Keratinocyte (primary cell): ENCODE measurements at regions not wholly inside any gene's neighbourhood (a gene's known extent, or its start where the extent isn't known, plus 50 kb on each side); places are given as distances from the start of the nearest gene placed in this dataset.

Experiments
- DNase-seq: peaks from one replicate; pipeline ENCODE4 v3.0.0-alpha.2; 2011; ENCODE audit warnings: low read depth, missing footprints, low spot score
- FAIRE-seq: peaks from 2 replicates; lab custom pipeline; 2011; peaks lifted over from hg19 to GRCh38; lab: Jason Lieb, UNC
- H2AFZ ChIP-seq: 2 replicates; pipeline ENCODE4 v1.6.0; 2012; ENCODE audit warnings: low read length, control low read depth, inconsistent platforms; ENCODE audit not compliant: control insufficient read depth
- H3K27ac ChIP-seq: 2 replicates; pipeline ENCODE4 v1.5.1; 2011; ENCODE audit warnings: low read length; ENCODE audit not compliant: control insufficient read depth, insufficient read depth
- H3K27me3 ChIP-seq: 3 replicates; pipeline ENCODE4 v1.6.0; 2011; ENCODE audit warnings: low read length; ENCODE audit not compliant: control insufficient read depth, insufficient read depth; ENCODE audit errors: extremely low read depth
- H3K36me3 ChIP-seq, 2 experiments: 2 replicates in 1 of 2; 3 replicates in 1 of 2; pipeline ENCODE4 v1.5.1; 2011; ENCODE audit warnings: low read length in 2 of 2, mild to moderate bottlenecking in 1 of 2; ENCODE audit not compliant: control insufficient read depth in 2 of 2, insufficient read depth in 2 of 2; ENCODE audit errors: extremely low read depth in 1 of 2
- H3K4me1 ChIP-seq: 3 replicates; pipeline ENCODE4 v1.5.1; 2011; ENCODE audit warnings: low read length; ENCODE audit not compliant: control insufficient read depth, insufficient read depth; ENCODE audit errors: extremely low read depth
- H3K4me2 ChIP-seq: 3 replicates; pipeline ENCODE4 v1.6.0; 2011; ENCODE audit warnings: low read depth, low read length; ENCODE audit not compliant: control insufficient read depth, insufficient read depth; ENCODE audit errors: extremely low read depth
- H3K4me3 ChIP-seq, 3 experiments: fragments of 200-600 bp in 1 of 3; sonication (generic) in 1 of 3; 2 replicates in 2 of 3; 3 replicates in 1 of 3; pipeline ENCODE4 v1.5.1; 2011 to 2016; ENCODE audit warnings: low read length in 3 of 3, mild to moderate bottlenecking in 3 of 3, control low read depth in 2 of 3, inconsistent platforms in 1 of 3, low read depth in 1 of 3, mixed read lengths in 1 of 3, mixed run types in 1 of 3, moderate library complexity in 1 of 3; ENCODE audit not compliant: control insufficient read depth in 2 of 3, insufficient read depth in 2 of 3; ENCODE audit errors: extremely low read depth in 1 of 3
- H3K79me2 ChIP-seq: 2 replicates; pipeline ENCODE4 v1.6.0; 2012; ENCODE audit warnings: low read length; ENCODE audit not compliant: control insufficient read depth, insufficient read depth
- H3K9ac ChIP-seq: 3 replicates; pipeline ENCODE4 v1.6.0; 2011; ENCODE audit warnings: low read length; ENCODE audit not compliant: control insufficient read depth, insufficient read depth; ENCODE audit errors: extremely low read depth
- H3K9me1 ChIP-seq: 3 replicates; pipeline ENCODE4 v1.6.0; 2011; ENCODE audit warnings: low read length; ENCODE audit not compliant: control insufficient read depth, insufficient read depth; ENCODE audit errors: extremely low read depth
- H3K9me3 ChIP-seq: 2 replicates; pipeline ENCODE4 v1.5.1; 2012; ENCODE audit warnings: low read depth, low read length; ENCODE audit not compliant: control insufficient read depth
- H4K20me1 ChIP-seq: 3 replicates; pipeline ENCODE4 v1.6.0; 2011; ENCODE audit warnings: low read length; ENCODE audit not compliant: control insufficient read depth, insufficient read depth; ENCODE audit errors: extremely low read depth
- CTCF ChIP-seq, 3 experiments: IDR thresholded peaks in 1 of 3; conservative IDR thresholded peaks in 1 of 3; optimal IDR thresholded peaks in 1 of 3; 2 replicates in 2 of 3; 3 replicates in 1 of 3; pipeline versions ENCODE3 to v1.5.1; 2011; ENCODE audit warnings: low read length in 3 of 3, mild to moderate bottlenecking in 3 of 3, moderate library complexity in 2 of 3, control low read depth in 1 of 3, inconsistent platforms in 1 of 3; ENCODE audit not compliant: insufficient read depth in 2 of 3; ENCODE audit errors: extremely low read depth in 1 of 3
- EZH2 ChIP-seq: IDR thresholded peaks from one replicate; pipeline ENCODE4 v1.6.1; 2012; ENCODE audit warnings: inconsistent platforms, mild to moderate bottlenecking, low read length, moderate library complexity
- dilution Hi-C: fragments of 300-500 bp; cut with MboI; formaldehyde crosslinking; loops from one replicate; pipeline ENCODE4 v1.7.0; 2020; ENCODE audit warnings: low sequenced_read_pairs; ENCODE audit not compliant: extremely low pct_ligation_motif_present

- FAIRE-seq (no peak), DNase-seq (no peak)
- dilution Hi-C loops, result loop anchor here (5.0 kb wide), 1 partner anchor 34 kb away; no protein-coding TSS in a partner anchor
Measured at GRCh38 chr5:103466495-103466894, 96.1 kb downstream of the NUDT12 start.

GRCh38 chr5:103465891-103466290 is 96.7 kb downstream of the NUDT12 start:
- Histone ChIP-seq H3K27me3 (no peaks in the 10 kb centered on the region), H2AFZ (no peak overlapping the region), H3K27ac (no peak overlapping the region), H3K4me1 (no peaks in the 10 kb centered on the region), H3K9ac (no peak overlapping the region), H4K20me1 (no peaks in the 10 kb centered on the region), H3K9me3 (no peaks in the 10 kb centered on the region), H3K36me3 (no peaks in the 10 kb centered on the region), H3K4me2 (no peak overlapping the region), H3K4me3 (no peak overlapping the region), H3K9me1 (no peaks in the 10 kb centered on the region), H3K79me2 (no peaks in the 10 kb centered on the region)
- dilution Hi-C loops, result loop anchor here (5.0 kb wide), 1 partner anchor 34 kb away; no protein-coding TSS in a partner anchor
- FAIRE-seq (no peak), DNase-seq (no peak)
- TF ChIP-seq EZH2 (no peak), CTCF (optimal IDR thresholded peaks at IDR 0.05 in 1 of 3, IDR thresholded peaks at IDR 0.05 in 1 of 3, conservative IDR thresholded peaks at IDR 0.05 in 1 of 3; ENCODE audit: extremely low read depth in 1 of 3, insufficient read depth in 2 of 3, low read length in 3 of 3) (no peak)

More at GRCh38 chr5:103466495-103466894, 96.1 kb downstream of the NUDT12 start:
- Histone ChIP-seq H3K9me1 (no peaks in the 10 kb centered on the region), H3K9me3 (no peaks in the 10 kb centered on the region), H3K27ac (no peak overlapping the region), H3K4me1 (no peaks in the 10 kb centered on the region), H4K20me1 (no peaks in the 10 kb centered on the region), H3K79me2 (no peaks in the 10 kb centered on the region), H3K27me3 (no peaks in the 10 kb centered on the region), H3K4me3 (no peak overlapping the region), H3K4me2 (no peak overlapping the region), H2AFZ (no peak overlapping the region), H3K36me3 (no peaks in the 10 kb centered on the region), H3K9ac (no peak overlapping the region)
- TF ChIP-seq CTCF (optimal IDR thresholded peaks at IDR 0.05 in 1 of 3, IDR thresholded peaks at IDR 0.05 in 1 of 3, conservative IDR thresholded peaks at IDR 0.05 in 1 of 3; ENCODE audit: extremely low read depth in 1 of 3, insufficient read depth in 2 of 3, low read length in 3 of 3) (no peak), EZH2 (no peak)
